ENCODE measurements at regions not wholly inside any gene's neighbourhood (a gene's known extent, or its start where the extent isn't known, plus 50 kb on each side); places are given as distances from the start of the nearest gene placed in this dataset.

- ATAC-seq (no peak), DNase-seq (peak; percentile 54)
Measured at GRCh38 chr11:70650075-70650909, 252.0 kb downstream of the CTTN start.

DNA sequence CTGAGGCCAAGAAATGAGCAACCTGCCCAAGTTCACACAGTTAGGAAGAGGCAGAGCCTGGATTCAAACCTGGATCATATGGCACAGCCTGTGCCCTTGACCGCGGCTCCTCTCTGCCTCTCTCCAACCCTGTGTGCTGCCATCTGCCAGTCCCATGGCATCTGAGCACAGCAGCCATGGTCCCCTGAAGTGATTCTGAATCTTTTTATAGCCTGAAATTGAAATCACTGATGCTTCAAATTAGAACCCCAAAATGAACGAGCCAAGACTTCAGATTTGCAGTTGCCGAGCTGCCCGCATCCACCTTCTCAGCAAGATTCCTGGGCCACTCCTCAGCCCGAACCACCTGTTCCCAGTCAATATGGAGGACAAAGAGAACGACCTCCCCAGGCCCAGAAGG is 252.7 kb downstream of the CTTN start:
- ATAC-seq (no peak), DNase-seq (no peak)

- DNase-seq (no peak), ATAC-seq (no peak)
Measured at GRCh38 chr11:70654016-70654415, 255.7 kb downstream of the CTTN start.

GRCh38 chr11:70655816-70656215 is 257.5 kb downstream of the CTTN start:
- ATAC-seq (no peak), DNase-seq (no peak)

DNA sequence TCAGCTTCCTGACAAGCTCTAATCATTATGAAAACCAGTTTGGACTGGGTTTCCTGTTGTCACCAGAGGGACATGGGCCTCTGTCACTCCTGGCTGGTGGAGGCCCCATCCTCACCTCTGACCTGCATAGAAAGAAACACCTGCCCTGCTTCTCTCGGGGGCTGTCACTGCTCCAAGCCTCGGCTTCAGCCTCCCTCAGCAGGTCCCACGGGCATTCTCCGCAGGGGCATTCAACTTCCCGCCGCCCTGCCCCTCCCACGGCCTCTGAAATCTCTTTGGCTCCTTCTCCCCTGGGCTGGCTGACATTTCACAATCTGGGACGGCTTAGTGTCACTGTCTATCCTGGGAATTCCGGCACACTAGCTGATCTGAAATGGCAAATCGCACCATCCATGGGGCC is 257.9 kb downstream of the CTTN start:
- no peak for ATAC-seq
- no peak for DNase-seq

DNA sequence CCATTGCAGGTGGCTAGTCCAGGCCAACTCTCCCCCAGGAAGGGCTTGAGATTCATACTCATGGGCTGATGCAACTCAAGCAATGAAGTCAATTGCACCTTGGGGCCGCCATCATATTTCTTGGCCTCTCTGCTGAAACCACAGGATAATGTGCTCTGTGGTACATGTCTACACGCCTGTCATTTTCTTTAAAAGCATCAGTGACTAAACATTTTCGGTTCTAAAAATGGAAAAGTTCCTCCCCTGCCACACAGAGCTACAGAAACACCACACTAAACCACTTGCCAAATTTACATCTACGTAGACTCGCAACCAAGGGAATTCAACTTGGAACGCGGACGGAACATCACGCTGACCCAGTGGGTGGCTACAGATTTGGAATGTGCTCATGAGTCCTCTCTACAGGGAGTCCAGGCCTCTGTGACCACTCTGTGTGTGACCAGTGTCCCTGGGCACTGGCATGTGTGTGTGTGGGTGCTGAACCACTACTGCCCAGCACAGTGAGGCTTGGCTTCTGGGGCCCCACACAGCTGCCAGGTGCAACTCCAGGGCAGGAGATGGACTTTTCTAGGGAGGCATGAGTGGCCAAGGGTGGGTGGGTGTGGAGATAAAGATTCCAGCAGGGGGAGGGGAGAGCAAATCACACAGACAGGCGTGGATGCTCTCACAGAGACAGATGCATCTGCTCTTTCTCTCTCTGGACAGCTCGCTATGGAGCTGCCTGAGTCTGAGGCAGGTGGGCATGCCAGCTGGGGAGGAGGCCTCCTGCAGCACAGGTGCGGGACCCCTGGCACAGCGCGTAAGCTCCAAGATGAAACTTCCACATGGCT is 261.9 kb downstream of the CTTN start:
- ATAC-seq (no peak), DNase-seq (no peak)

DNA sequence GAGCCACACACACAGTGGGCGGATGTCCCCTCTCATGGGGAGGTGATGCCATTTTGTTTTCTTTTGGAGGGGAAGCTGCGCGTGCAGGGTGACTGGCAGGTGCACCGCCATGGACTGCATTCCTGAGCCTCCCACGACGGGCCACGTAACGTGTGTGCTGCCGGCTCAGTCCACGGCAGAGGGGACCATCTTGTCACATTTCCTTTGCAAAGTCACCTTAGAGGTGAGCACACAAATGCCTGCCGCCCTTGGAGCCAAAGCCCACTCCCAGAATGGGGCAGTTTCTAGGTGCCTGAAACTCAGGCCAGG is 262.5 kb downstream of the CTTN start:
- ATAC-seq, result no peak

DNA sequence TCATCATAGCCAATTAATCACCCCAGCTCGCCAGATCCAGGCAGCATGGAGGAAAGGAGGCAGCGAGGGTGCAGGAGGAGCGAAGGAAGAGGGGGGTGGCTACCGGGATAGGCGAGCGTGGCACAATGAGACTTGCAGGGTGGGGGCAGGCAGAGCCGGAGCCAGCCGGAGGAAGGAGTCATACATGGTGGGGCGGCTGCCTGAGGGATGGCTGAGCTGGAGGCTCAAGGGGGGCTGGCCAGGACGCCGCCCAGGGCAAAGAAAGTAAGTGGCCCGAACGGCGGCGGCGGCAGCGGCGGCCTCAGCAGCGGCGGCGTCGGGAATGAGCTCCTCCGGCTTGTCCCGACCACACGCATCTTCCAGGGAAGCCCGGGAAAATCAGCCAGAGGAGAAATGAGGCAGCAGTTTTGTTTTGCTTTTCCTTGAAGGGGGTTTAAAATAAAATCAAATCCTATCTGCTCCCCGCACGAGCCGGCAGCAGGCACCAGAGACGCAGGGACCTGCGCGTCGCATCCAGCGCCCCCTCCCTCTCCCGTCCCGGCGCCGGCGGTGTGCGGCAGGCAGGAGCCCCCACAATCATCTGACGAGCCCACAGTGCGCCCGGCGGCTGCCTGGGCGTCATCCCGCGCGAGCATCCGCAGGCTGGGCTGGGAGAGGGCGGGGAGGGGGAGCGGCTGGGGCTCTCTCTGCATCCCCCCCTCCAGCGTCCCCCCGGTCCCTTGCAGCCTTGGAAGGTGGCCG is 263.6 kb downstream of the CTTN start:
- DNase-seq (no peak), ATAC-seq (no peak)

More for the DNA sequence above, 262.5 kb downstream of the CTTN start:
- DNase-seq, result no peak

- ATAC-seq (no peak), DNase-seq (no peak)
Measured at GRCh38 chr11:70662691-70663098, 264.4 kb downstream of the CTTN start.

DNA sequence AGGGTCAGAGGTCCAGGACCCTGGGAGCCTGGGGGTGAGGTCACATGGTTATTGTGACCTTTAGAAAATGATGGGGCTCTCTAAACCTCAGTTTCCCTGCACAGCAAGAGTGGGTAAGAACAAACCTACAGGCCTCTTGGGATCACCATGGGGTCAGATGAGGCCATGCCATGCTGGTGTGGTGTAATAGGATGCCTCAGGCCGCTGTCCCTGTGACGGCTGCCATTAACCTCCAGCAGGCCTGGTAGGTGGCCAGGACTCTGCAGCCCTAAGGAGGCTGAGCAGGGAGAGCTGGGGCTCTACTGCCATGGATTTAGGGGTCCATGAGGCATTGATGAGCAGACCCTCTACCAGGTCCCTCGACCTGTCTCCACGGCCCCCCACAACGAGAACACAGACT is 265.5 kb downstream of the CTTN start:
- DNase-seq (no peak), ATAC-seq (no peak)

DNA sequence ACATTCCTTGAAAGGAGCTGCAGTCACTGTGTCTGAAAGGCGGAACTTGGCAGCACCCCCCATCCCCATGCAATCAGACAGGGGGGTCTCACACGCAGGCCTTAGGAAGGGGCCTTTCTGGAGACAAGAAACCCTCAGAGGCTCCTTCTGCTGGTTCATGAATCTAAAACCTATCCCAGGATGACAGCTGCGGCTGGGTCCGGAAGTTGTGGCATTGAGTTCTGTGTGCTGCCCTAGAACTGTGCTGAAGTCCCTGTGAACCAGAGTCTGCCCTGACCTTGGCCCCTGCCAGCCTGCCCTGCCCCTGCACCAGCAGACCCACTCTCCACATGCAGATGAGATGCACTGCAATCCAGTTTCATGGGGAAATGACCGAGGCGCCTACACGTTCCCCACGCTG is 268.0 kb downstream of the CTTN start:
- no peak for ATAC-seq
- DNase-seq, result no peak

DNA sequence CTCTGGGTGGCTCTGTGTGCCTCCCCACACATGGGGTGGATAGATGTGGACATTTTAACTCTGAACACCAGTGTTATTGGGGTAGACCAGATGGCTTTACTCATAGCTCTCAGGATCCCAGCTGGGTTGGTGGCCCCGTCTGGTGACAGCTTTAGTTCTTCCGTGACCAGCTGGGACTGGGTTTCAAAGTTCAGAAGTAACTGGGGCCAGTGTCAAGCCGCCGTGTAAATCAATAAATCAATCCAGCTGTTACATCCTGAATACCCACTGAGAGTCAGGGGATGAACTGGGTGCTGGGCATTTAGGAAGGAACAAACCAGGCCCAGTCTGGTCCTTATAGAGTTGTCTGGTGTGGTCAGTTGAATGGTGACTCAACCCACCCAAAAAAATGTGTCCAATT is 269.4 kb downstream of the CTTN start:
- no peak for DNase-seq
- ATAC-seq, result no peak

GRCh38 chr11:70668204-70669202 is 270.2 kb downstream of the CTTN start:
- no peak for ATAC-seq
- DNase-seq, result no peak

DNA sequence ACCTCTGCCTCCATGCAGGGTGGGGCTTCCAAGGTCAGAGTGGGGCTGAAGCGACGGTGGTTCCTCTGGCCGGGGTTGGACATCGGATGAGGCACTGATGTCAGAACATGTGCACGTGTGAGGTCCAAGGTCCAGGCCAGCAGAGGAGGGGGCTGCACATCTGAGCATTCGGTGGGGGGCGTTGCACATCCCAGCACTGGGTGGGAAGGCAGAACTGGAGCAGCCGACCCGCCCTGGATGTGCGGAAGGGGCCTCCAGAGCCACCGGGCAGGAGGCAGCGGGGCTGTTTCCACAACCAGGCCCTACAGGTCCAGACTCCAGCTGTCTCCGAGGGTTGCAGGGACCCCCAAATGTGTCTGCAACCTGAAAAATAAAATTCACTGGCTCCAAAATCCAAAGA is 271.0 kb downstream of the CTTN start:
- no peak for DNase-seq
- ATAC-seq, result no peak

DNA sequence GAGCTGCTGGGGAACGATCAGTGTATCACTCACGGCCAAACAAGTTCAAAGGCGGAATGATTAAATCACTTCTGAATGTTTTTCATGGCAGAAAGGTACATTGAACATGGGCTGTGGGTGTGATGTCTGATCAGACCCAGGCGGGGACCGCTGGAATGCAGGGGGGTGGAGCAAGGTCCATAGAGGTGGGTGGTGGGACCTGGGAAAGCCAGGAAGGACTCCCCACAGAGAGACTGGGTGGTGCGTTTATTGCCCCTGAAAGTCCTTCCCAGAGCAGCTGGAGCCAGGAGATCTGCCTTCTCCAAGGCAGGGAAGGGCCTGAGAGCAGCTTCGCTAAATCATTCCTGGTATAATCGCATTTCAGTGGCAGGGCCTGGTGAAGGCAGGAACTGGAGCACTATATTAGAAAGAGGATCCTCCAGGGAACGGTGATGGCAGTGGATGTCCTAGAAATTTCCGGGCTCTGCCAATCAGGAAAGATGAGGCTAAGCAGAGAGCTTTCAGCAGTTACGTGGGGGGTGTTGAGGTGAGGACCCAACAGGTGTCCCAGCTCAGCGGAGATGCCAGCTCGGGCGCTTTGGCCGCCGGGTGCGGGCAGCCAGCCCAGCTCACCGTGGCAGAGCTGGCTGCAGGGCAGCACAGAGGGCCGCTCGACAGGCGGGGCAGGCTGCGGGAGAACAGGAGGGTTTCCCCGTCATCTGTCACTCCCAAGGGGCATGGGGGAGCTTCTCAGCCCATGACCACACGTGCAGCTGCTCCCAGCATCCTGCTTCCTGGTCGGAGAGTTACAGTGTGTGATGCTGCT is 271.7 kb downstream of the CTTN start:
- no peak for DNase-seq
- no peak for ATAC-seq

GRCh38 chr11:70670676-70671034 is 272.3 kb downstream of the CTTN start:
- DNase-seq, result no peak
- ATAC-seq, result no peak

DNA sequence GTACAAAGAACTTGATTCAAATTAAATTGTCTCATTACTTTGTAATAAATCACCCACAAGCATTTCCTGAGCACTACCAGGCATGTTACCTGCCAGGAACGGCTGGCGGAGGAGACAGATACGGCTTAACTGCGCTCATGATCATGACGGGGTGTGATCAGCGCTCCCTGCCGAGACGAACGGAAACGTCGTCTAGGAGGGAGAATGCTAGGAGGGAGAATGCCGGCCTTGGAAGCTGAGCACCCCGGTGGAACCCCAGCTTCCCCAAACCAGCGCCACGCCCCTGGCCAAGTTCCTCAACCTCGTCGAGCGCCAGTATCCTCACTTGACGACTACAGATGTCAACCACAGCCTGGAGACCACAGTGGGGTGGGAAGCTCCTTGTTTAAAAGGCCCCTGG is 272.8 kb downstream of the CTTN start:
- no peak for DNase-seq
- ATAC-seq, result no peak

GRCh38 chr11:70671611-70672010 is 273.3 kb downstream of the CTTN start:
- no peak for DNase-seq
- ATAC-seq, result no peak

DNA sequence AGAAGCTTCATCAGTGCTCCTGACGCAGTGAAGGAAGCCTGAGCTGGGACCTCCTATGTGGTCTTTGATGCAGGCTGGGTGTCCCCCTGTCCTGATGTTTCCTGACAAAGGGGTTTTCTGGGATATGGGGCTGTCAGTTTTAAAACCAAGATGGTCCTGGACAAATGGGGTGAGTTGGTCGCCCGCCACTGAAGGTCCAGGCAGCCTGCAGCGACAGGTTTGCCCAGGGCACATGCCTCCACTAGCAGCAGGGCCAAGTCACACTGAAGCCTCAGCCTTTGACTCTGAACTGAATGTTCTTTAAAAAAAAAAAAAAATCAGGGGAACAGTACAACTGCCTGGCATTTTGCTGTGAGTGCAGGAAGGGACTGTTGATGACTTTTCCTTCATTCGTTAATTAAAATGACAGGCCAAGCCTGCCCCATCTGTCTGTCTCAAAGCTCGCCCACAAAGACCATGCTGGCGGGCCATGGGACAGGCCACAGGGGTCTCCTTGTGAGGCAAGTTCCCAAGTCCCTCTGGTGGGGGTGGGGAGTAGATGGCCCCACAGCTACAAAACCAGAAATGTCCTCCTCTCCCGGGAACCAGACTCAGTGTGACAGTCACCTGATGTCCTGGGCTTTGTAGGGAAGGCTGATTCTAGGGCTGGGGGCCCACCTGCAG is 274.8 kb downstream of the CTTN start:
- DNase-seq (no peak), ATAC-seq (no peak)

GRCh38 chr11:70674605-70675004 is 276.3 kb downstream of the CTTN start:
- ATAC-seq, result no peak
- no peak for DNase-seq
